ENCODE measurements at regions not wholly inside any gene's neighbourhood (a gene's known extent, or its start where the extent isn't known, plus 50 kb on each side); places are given as distances from the start of the nearest gene placed in this dataset.

- TF ChIP-seq, protein P1, sequence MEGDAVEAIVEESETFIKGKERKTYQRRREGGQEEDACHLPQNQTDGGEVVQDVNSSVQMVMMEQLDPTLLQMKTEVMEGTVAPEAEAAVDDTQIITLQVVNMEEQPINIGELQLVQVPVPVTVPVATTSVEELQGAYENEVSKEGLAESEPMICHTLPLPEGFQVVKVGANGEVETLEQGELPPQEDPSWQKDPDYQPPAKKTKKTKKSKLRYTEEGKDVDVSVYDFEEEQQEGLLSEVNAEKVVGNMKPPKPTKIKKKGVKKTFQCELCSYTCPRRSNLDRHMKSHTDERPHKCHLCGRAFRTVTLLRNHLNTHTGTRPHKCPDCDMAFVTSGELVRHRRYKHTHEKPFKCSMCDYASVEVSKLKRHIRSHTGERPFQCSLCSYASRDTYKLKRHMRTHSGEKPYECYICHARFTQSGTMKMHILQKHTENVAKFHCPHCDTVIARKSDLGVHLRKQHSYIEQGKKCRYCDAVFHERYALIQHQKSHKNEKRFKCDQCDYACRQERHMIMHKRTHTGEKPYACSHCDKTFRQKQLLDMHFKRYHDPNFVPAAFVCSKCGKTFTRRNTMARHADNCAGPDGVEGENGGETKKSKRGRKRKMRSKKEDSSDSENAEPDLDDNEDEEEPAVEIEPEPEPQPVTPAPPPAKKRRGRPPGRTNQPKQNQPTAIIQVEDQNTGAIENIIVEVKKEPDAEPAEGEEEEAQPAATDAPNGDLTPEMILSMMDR (conservative IDR thresholded peaks at IDR 0.05; ENCODE audit: low read length) = no peak
- no peak for TF ChIP-seq EZH2phosphoT487 (IDR thresholded peaks at IDR 0.05; ENCODE audit: borderline replicate concordance, low read depth, low read length)
Observed at GRCh38 chr5:174358276-174358675, 312.8 kb downstream of the NSG2 start.

Measured in OCI-LY7 (cell line).